Urinary bladder (tissue), 3 donors: ENCODE measurements at regions not wholly inside any gene's neighbourhood (a gene's known extent, or its start where the extent isn't known, plus 50 kb on each side); places are given as distances from the start of the nearest gene placed in this dataset.

Experiments
- DNase-seq: peaks from one replicate; pipeline ENCODE4 v3.0.0-alpha.2; 2015; ENCODE audit errors: extremely low spot score
- H3K27ac ChIP-seq: one replicate; pipeline ENCODE4 v1.5.1; 2013; ENCODE audit warnings: low read depth, mild to moderate bottlenecking, moderate library complexity
- H3K36me3 ChIP-seq: one replicate; pipeline ENCODE4 v1.6.1; 2013; ENCODE audit warnings: mild to moderate bottlenecking, moderate library complexity; ENCODE audit not compliant: insufficient read depth
- H3K4me1 ChIP-seq: one replicate; pipeline ENCODE4 v1.6.1; 2013; ENCODE audit warnings: mild to moderate bottlenecking, moderate library complexity; ENCODE audit not compliant: insufficient read depth
- H3K4me3 ChIP-seq: one replicate; pipeline ENCODE4 v1.5.1; 2013; ENCODE audit warnings: low read depth, low read length
- WGBS: extraction: QIAGEN DNeasy Blood & Tissue Kit; methylation state at CpG from one replicate; pipeline ENCODE4 v1.1.7; 2013; 5-methylcytosine and 5-hydroxymethylcytosine counted together
- donor health status: healthy with polysubstance abuse.
- donor health status: healthy.

- no peak for DNase-seq
- WGBS: 77% methylated on average over 3 of the region's 3 CpGs
- H3K27ac ChIP-seq: no peak overlapping the region
- no peak overlapping the region for H3K4me3 ChIP-seq
- no peaks in the 10 kb centered on the region for H3K4me1 ChIP-seq
- H3K36me3 ChIP-seq: no peaks in the 10 kb centered on the region
Measured at GRCh38 chr1:73778471-73778870, 419.5 kb downstream of the LRRIQ3 start.

DNA sequence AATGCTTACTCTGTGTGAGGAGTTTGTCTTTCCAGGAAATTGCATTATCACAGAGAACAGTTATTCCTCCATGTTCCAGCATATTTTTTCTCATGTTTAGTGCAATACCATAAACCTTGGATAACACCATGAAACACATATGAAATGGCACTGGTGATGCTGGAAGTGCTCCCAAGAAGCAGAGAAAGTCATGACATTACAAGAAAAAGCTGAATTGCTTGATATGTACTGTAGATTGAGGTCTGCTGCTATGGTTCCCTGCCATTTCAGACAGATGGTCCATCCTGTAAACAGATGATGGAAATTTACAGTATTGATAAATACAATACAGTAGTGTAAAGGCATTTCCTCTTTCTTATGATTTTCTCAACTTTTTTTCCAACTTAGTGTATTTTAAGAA, 422.1 kb downstream of the LRRIQ3 start:
- Histone ChIP-seq H3K4me1 (no peaks in the 10 kb centered on the region), H3K4me3 (no peak overlapping the region), H3K36me3 (no peaks in the 10 kb centered on the region), H3K27ac (no peak overlapping the region)
- no peak for DNase-seq

DNA sequence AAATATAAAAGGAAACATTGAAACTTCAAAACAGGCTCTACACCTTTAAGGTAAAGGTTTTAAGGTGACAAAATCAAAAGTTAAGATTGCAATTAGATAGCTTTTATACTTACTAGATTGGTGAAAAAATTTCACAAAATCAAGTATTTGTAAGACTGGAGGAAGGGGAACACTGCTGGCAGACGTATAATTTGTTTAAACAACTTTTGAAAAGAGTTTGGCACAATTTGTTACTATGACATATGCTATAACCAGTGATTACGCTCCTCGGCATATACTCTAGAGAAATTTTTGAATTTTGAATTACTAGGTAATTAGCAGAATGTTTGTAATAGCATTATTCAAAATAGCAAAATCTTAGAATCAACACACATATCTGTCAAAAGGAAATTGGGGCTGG, 425.0 kb downstream of the LRRIQ3 start:
- no peak overlapping the region for H3K4me3 ChIP-seq

DNA sequence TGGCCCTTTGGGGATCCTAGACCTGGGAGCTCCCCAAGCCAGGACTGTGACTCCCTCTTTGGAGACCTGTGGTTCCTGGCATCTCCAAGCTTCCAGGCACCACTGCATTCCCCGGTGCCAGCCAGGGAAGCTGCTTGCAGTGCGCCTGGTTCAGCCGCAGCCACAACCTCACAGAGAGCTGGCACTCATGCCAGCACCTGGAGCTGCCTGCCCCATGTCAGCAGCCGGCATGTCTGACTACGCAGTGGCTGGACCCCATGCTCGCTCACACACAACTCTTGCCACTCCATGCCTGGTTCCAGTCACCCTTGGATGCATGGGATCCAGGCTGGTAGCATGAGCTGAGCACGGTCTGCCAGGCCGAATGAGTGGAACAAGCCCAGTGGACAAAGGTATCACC, 426.6 kb downstream of the LRRIQ3 start:
- DNase-seq: no peak
- Histone ChIP-seq H3K36me3 (no peaks in the 10 kb centered on the region), H3K4me3 (no peak overlapping the region), H3K4me1 (no peaks in the 10 kb centered on the region), H3K27ac (no peak overlapping the region)
- 96% methylated on average over 8 of the region's 8 CpGs for WGBS

More for the DNA sequence above, 425.0 kb downstream of the LRRIQ3 start:
- H3K27ac ChIP-seq: no peak overlapping the region
- DNase-seq: no peak
- 62% methylated on average over 3 of the region's 3 CpGs for WGBS
- H3K36me3 ChIP-seq: no peaks in the 10 kb centered on the region
- no peaks in the 10 kb centered on the region for H3K4me1 ChIP-seq

DNA sequence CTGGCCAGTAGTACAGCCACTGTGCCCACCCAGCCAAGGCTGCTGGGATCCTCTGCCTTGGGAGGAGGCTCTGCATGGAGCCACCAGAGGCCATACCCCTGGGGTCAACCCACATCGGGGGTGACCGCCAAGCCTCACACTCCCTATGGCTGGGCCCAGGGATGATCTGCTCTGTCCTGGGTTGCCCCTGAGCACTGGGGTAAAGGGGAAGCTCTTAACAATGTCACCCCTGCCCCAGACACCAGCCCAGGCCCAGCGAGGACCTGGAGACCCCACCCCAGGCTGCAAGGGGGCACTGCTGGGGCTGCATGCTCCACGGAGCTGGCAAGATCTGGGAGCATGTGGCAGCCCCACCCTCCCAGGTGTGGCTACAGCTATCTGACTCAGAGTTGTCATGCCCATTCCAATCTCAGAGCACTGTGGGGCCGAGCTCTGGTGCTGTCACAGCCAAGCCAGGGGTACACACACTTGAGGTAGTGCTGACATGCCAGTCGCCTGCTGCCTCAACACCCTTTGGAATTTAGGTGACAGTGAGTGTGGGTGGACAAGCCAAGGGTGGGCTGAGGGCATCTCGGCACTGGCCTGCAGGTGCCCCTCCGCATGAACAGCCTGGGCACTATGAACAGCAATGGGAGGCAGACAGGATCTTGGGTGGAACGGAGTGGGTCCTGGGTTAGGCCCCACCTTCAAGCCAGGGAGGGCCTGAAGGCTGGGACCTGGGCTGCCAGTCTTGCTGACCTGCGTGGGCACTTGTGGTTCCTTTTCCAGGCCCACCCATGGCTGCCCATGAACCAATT, 427.7 kb downstream of the LRRIQ3 start:
- DNase-seq: no peak
- Histone ChIP-seq H3K4me3 (no peak overlapping the region), H3K27ac (no peak overlapping the region), H3K36me3 (no peaks in the 10 kb centered on the region), H3K4me1 (no peaks in the 10 kb centered on the region)
- 89% methylated on average over 10 of the region's 10 CpGs for WGBS

DNA sequence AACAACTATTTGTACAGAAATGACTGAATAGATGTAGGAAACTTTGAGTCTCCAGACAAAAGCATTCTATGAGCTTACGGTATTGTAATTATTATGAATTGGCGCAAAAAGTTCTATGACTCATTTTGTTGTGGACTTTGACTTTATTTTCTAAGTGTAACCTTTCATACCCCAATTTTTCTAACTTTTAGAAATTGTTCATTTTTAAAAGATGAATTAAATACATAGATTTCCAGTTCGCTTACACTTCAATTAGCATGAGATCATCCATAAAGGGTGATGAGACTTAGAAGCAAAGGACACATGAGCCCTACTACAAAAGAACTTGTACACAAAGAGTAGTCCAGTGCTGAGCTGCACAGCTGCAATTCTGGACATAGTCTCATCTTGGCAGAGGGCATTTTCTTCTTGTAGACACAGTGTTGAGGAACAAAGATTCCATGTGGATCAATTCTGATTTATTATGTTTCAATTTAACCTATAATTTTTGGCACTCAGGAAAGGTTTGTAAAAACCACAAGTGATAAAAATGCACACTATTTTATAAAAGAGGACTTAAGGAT, 431.1 kb downstream of the LRRIQ3 start:
- WGBS: 65% methylated on average over 3 of the region's 3 CpGs
- no peaks in the 10 kb centered on the region for H3K4me1 ChIP-seq
- no peak overlapping the region for H3K27ac ChIP-seq
- no peak overlapping the region for H3K4me3 ChIP-seq
- DNase-seq: no peak
- no peaks in the 10 kb centered on the region for H3K36me3 ChIP-seq

DNA sequence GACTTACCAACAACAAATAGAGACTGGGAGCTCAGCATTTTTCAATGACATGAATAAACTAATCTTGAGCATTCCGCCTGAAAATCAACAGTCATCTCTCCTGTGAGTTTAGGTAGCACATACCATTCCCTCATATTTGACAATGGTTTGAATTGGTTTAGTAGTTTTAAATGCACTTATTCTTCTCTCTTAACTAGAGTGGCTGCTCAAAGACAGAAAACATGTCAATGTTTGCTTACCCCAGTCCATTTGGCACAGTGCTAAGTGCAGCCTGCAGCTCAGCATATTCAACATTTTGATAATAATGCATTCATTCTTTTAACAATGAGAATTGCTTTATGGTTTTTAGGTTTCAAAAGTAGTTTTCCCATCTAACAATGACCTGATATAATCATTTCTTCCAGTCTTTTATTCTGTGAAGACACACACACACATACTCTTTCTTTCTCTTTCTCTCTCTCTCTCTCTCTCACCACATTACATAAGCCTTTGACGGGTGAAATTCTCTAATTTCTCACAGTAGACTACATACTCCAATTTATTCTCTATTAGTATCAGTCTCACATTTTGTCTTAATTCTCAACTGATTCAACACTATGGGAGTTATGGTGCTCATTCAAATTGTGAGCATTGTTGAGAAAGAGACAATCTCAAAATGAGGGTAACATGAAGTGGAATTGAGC, 432.3 kb downstream of the LRRIQ3 start:
- no peaks in the 10 kb centered on the region for H3K36me3 ChIP-seq
- H3K4me1 ChIP-seq: no peaks in the 10 kb centered on the region
- WGBS: 80% methylated on average over 2 of the region's 2 CpGs
- no peak overlapping the region for H3K4me3 ChIP-seq
- no peak overlapping the region for H3K27ac ChIP-seq
- DNase-seq: no peak

DNA sequence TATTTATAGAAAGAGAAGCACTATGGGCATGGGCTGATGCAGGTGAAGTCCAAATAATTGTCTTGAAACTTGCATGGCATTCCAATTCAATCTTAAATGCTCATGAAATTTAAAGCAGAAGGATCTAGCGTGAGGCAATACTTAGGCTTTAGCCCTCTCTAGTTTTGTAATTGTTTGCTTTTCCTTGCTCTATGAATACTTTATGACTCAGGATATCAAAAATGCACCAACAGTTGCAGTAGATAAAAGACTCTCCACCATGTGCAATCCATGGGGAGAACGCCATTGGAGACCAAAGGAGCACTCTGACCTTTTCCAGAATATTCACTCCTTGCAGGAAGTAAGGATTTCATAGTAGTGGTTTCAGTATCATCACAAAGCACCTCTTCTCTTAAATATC, 436.4 kb downstream of the LRRIQ3 start:
- Histone ChIP-seq H3K27ac (no peak overlapping the region), H3K4me3 (no peak overlapping the region), H3K4me1 (no peaks in the 10 kb centered on the region), H3K36me3 (no peaks in the 10 kb centered on the region)
- 91% methylated on average over 2 of the region's 2 CpGs for WGBS
- no peak for DNase-seq

- Histone ChIP-seq H3K4me1 (no peaks in the 10 kb centered on the region), H3K4me3 (no peak overlapping the region), H3K27ac (no peak overlapping the region), H3K36me3 (no peaks in the 10 kb centered on the region)
- no peak for DNase-seq
- 61% methylated on average over 1 of the region's 1 CpG for WGBS
Measured at GRCh38 chr1:73759011-73759410, 439.0 kb downstream of the LRRIQ3 start.

DNA sequence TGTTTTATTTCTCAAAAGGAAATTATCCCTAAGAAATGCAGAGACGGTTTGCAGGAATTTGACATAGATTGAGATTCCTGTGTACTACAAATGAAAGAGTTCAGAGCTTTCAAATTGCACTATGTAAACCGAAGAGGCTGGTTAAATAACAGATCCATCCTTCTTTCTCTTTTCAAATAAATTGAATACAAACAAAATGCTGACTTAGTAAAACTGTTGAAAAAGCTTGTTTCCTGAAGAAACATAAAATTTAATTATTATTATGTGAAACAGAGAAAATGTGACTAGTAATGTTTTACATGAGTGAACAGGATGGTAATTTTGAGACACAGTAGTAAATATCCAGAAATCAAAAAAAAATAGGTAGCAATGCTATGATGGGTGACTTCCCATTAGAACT, 441.2 kb downstream of the LRRIQ3 start:
- WGBS: 75% methylated on average over 2 of the region's 2 CpGs

DNA sequence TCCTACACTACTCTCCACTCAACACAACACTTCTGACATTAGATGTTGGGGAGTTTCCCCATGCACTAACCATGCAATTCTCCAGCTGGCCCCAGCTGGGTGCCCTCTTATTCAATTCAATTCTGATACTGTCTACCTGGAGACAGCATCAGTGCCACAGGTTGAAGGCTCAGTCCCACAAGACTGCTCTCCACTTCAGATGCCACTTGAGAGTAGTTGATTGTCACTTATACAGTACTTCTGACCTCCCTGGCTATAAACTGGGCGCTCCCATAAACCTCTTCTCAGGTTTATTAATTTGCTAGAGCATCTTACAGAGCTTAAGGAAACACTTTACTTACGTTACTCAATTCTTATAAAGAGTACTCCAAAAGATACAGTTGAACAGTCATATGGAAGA, 442.3 kb downstream of the LRRIQ3 start:
- H3K4me3 ChIP-seq: no peak overlapping the region
- no peak for DNase-seq
- H3K27ac ChIP-seq: no peak overlapping the region
- no peaks in the 10 kb centered on the region for H3K36me3 ChIP-seq
- no peaks in the 10 kb centered on the region for H3K4me1 ChIP-seq
- 73% methylated on average over 2 of the region's 2 CpGs for WGBS

More for the DNA sequence above, 441.2 kb downstream of the LRRIQ3 start:
- Histone ChIP-seq H3K36me3 (no peaks in the 10 kb centered on the region), H3K4me1 (no peaks in the 10 kb centered on the region), H3K4me3 (no peak overlapping the region), H3K27ac (no peak overlapping the region)
- DNase-seq: no peak

GRCh38 chr1:73749996-73750395, 448.0 kb downstream of the LRRIQ3 start:
- no peak overlapping the region for H3K27ac ChIP-seq
- H3K36me3 ChIP-seq: no peaks in the 10 kb centered on the region
- DNase-seq: no peak
- H3K4me1 ChIP-seq: no peaks in the 10 kb centered on the region
- no peak overlapping the region for H3K4me3 ChIP-seq

DNA sequence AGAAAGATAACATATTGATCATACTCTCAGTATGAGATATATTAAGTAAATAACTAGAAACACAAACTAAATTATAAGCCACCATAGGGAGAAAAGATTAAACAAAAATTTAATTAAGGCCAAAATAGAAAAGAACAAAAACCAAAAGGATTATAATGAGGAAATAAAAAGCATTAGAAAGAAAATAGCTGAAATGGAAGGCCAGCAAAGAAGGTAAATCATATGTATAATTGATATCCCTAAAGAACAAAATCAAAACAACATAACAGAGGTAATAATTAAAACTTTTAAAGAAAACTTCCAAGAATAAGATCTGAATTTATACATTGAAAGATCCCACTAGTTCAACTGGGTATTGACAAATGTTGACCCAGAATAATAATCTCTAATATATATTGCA, 453.0 kb downstream of the LRRIQ3 start:
- no peak for DNase-seq
- Histone ChIP-seq H3K27ac (no peak overlapping the region), H3K4me3 (no peak overlapping the region), H3K4me1 (no peaks in the 10 kb centered on the region), H3K36me3 (no peaks in the 10 kb centered on the region)

GRCh38 chr1:73736125-73736524, 461.9 kb downstream of the LRRIQ3 start:
- WGBS: 53% methylated on average over 2 of the region's 2 CpGs
- Histone ChIP-seq H3K36me3 (no peaks in the 10 kb centered on the region), H3K4me1 (no peaks in the 10 kb centered on the region), H3K27ac (no peak overlapping the region), H3K4me3 (no peak overlapping the region)
- no peak for DNase-seq
